ENCODE measurements at regions not wholly inside any gene's neighbourhood (a gene's known extent, or its start where the extent isn't known, plus 50 kb on each side); places are given as distances from the start of the nearest gene placed in this dataset.

DNA sequence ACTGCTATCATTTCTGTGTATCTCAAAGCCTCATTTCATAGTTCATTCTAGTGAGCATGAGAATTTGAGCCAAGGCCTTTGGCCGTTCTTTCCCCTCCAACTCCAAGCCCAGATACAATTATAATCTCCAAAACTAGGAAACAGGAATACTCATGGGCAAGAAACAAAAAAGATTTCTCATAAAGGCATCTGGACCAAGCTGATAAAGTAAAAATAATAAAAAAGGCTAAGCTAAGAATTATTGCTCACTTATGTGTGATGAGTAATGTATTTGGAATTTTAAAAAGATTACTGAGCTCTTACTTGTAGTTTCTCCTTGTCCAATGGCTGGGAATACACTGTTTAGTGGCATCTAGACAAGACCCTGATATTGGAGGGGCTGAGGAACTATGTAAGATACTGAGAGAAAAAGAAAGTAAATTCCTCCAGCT, 196.4 kb upstream of the POM121L12 start:
- TF ChIP-seq RNF2 (IDR thresholded peaks at IDR 0.05; ENCODE audit: borderline replicate concordance, low read depth, low read length, missing control alignments, poor library complexity, severe bottlenecking) (no peak), RAD21 (IDR thresholded peaks at IDR 0.05 in 1 of 2, conservative IDR thresholded peaks at IDR 0.05 in 1 of 2; ENCODE audit: low read depth in 2 of 2, low read length in 2 of 2) (no peak), TAF7 (optimal IDR thresholded peaks at IDR 0.05; ENCODE audit: borderline replicate concordance, low read depth, low read length) (no peak), POLR2A (IDR thresholded peaks at IDR 0.05; ENCODE audit: control extremely low read depth in 1 of 2, low read depth in 2 of 2, low read length in 2 of 2) (no peak), HDAC2 (IDR thresholded peaks at IDR 0.05; ENCODE audit: borderline replicate concordance in 1 of 2, low read depth in 2 of 2, low read length in 2 of 2) (no peak), BRCA1 (IDR thresholded peaks at IDR 0.05; ENCODE audit: low read depth, low read length) (no peak), SRF (IDR thresholded peaks at IDR 0.05; ENCODE audit: low read depth, low read length) (no peak)
- TF ChIP-seq, protein P1, sequence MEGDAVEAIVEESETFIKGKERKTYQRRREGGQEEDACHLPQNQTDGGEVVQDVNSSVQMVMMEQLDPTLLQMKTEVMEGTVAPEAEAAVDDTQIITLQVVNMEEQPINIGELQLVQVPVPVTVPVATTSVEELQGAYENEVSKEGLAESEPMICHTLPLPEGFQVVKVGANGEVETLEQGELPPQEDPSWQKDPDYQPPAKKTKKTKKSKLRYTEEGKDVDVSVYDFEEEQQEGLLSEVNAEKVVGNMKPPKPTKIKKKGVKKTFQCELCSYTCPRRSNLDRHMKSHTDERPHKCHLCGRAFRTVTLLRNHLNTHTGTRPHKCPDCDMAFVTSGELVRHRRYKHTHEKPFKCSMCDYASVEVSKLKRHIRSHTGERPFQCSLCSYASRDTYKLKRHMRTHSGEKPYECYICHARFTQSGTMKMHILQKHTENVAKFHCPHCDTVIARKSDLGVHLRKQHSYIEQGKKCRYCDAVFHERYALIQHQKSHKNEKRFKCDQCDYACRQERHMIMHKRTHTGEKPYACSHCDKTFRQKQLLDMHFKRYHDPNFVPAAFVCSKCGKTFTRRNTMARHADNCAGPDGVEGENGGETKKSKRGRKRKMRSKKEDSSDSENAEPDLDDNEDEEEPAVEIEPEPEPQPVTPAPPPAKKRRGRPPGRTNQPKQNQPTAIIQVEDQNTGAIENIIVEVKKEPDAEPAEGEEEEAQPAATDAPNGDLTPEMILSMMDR (IDR thresholded peaks at IDR 0.05; ENCODE audit: control extremely low read depth in 1 of 3, insufficient read depth in 1 of 3, low read depth in 1 of 3, low read length in 3 of 3) = no peak

All from H1 (cell line).